ENCODE measurements at regions not wholly inside any gene's neighbourhood (a gene's known extent, or its start where the extent isn't known, plus 50 kb on each side); places are given as distances from the start of the nearest gene placed in this dataset.
"Not testable (repeated sequence)": the region's sequence is repeated elsewhere in the genome, so short reads cannot be mapped to it uniquely, and the experiment has no call there.

GRCh38 chr4:133372699-133373098, 223.6 kb downstream of the PCDH10 start:
- H3K4me1 Mint-ChIP-seq (ENCODE audit: low read depth): no peaks in the 10 kb centered on the region

GRCh38 chr4:133355633-133356032, 206.5 kb downstream of the PCDH10 start:
- Mint-ChIP-seq H3K4me1 (ENCODE audit: low read depth) (no peaks in the 10 kb centered on the region), H3K9me3 (peaks cover 12% of the 10 kb centered on the region), H3K4me3 (no peak overlapping the region), H3K36me3 (ENCODE audit: low read depth) (no peaks in the 10 kb centered on the region), H3K27ac (no peak overlapping the region), H3K27me3 (ENCODE audit: low read depth) (no peaks in the 10 kb centered on the region)
- no peak for DNase-seq (ENCODE audit: low spot score)

More at GRCh38 chr4:133372699-133373098, 223.6 kb downstream of the PCDH10 start:
- no peaks in the 10 kb centered on the region for H3K27me3 Mint-ChIP-seq (ENCODE audit: low read depth)
- no peak overlapping the region for H3K4me3 Mint-ChIP-seq
- H3K9me3 Mint-ChIP-seq: peaks cover 8% of the 10 kb centered on the region
- DNase-seq (ENCODE audit: low spot score): no peak
- H3K27ac Mint-ChIP-seq: no peak overlapping the region
- no peaks in the 10 kb centered on the region for H3K36me3 Mint-ChIP-seq (ENCODE audit: low read depth)

DNA sequence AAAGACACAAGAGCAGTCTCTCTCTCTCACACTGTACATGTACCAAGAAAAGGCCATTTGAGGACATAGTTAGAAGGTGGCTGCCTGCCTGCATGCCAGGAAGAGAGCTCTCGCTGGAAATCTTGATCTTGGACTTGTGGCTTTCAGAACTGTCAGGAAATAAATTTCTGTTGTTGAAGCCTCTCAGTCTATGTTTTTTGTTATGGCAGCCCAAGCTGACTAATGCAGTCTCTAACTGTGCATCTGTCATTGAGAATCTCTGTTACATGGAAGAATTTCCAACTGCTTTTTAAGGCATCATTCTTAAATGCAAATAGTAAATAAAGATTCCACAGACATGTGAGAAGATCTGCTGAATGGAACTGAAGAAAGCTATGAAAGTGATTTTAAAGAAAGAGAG, 198.3 kb downstream of the PCDH10 start:
- Mint-ChIP-seq H3K4me3 (no peak overlapping the region), H3K9me3 (peaks cover 15% of the 10 kb centered on the region), H3K4me1 (ENCODE audit: low read depth) (no peaks in the 10 kb centered on the region), H3K36me3 (ENCODE audit: low read depth) (no peaks in the 10 kb centered on the region), H3K27me3 (ENCODE audit: low read depth) (no peaks in the 10 kb centered on the region), H3K27ac (no peak overlapping the region)
- DNase-seq (ENCODE audit: low spot score): no peak

DNA sequence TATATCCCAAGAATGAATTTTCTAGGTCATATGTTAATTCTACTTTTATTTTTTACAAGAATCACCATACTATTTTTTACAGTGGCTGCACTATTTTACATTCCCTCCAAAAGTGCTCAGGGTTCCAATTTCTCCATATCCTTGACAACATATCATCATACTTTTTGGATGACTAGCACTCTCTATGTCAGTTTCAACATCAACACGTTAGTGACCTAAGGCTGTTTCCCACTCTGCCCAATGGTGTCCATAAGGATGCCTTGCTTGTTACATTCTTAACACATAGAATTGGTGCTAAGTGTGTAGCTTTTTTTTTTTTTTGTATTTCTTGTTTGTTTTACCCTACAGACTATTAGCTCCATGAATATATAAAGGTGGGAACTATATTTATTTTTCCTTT, 175.4 kb downstream of the PCDH10 start:
- no peak overlapping the region for H3K4me3 Mint-ChIP-seq
- H3K27me3 Mint-ChIP-seq (ENCODE audit: low read depth): no peaks in the 10 kb centered on the region
- H3K9me3 Mint-ChIP-seq: no peaks in the 10 kb centered on the region
- H3K36me3 Mint-ChIP-seq (ENCODE audit: low read depth): no peaks in the 10 kb centered on the region
- H3K27ac Mint-ChIP-seq: no peak overlapping the region
- no peak for DNase-seq (ENCODE audit: low spot score)
- no peaks in the 10 kb centered on the region for H3K4me1 Mint-ChIP-seq (ENCODE audit: low read depth)

DNA sequence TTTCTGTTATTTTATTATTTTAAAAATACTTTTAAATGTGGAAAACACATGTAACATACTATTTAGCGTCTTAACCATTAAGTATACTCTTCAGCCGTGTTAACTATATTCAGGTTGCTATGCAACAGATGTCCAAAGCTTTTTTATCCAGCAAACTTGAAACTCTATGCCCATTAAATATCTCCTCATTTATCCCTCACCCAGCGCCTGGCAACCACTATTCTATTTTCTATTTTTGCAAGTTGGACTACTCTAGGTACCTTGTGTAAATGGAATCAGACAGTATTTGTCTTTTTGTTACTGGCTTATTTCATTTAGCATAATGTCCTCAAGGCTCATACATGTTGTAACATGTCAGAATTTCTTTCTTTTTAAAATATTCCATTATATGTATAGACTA, 174.6 kb downstream of the PCDH10 start:
- H3K4me3 Mint-ChIP-seq: no peak overlapping the region
- H3K4me1 Mint-ChIP-seq (ENCODE audit: low read depth): no peaks in the 10 kb centered on the region
- DNase-seq (ENCODE audit: low spot score): no peak
- no peak overlapping the region for H3K27ac Mint-ChIP-seq
- H3K9me3 Mint-ChIP-seq: no peaks in the 10 kb centered on the region
- no peaks in the 10 kb centered on the region for H3K27me3 Mint-ChIP-seq (ENCODE audit: low read depth)
- H3K36me3 Mint-ChIP-seq (ENCODE audit: low read depth): no peaks in the 10 kb centered on the region

GRCh38 chr4:133320576-133321170, 171.6 kb downstream of the PCDH10 start:
- no peaks in the 10 kb centered on the region for H3K9me3 Mint-ChIP-seq
- H3K36me3 Mint-ChIP-seq (ENCODE audit: low read depth): no peaks in the 10 kb centered on the region
- DNase-seq (ENCODE audit: low spot score): no peak
- no peak overlapping the region for H3K4me3 Mint-ChIP-seq
- no peaks in the 10 kb centered on the region for H3K27me3 Mint-ChIP-seq (ENCODE audit: low read depth)
- no peak overlapping the region for H3K27ac Mint-ChIP-seq
- H3K4me1 Mint-ChIP-seq (ENCODE audit: low read depth): no peaks in the 10 kb centered on the region

GRCh38 chr4:133316909-133317308, 167.8 kb downstream of the PCDH10 start:
- Mint-ChIP-seq H3K9me3 (no peaks in the 10 kb centered on the region), H3K4me3 (no peak overlapping the region), H3K4me1 (ENCODE audit: low read depth) (no peaks in the 10 kb centered on the region), H3K27ac (no peak overlapping the region), H3K27me3 (ENCODE audit: low read depth) (no peaks in the 10 kb centered on the region), H3K36me3 (ENCODE audit: low read depth) (no peaks in the 10 kb centered on the region)
- no peak for DNase-seq (ENCODE audit: low spot score)

DNA sequence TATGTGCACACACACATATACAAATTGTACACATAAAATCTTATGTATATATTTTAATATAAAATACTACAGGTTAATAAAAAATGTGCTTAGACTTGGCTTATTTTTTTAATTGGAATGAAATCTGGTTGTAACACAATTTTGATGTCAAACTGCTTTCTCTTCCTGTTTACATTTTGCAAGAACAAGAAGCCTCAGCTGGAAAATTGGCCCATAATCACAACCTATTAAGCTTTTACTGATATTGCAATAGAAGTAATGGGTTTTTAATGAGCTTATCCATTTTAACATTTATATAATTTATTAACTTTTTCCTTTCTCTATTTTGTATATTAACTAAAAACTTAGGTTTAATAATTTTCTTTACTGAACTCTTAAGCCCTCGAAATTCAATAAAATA, 165.9 kb downstream of the PCDH10 start:
- H3K27ac Mint-ChIP-seq: no peak overlapping the region
- H3K27me3 Mint-ChIP-seq (ENCODE audit: low read depth): no peaks in the 10 kb centered on the region
- no peaks in the 10 kb centered on the region for H3K9me3 Mint-ChIP-seq
- H3K4me3 Mint-ChIP-seq: no peak overlapping the region
- no peaks in the 10 kb centered on the region for H3K36me3 Mint-ChIP-seq (ENCODE audit: low read depth)
- H3K4me1 Mint-ChIP-seq (ENCODE audit: low read depth): no peaks in the 10 kb centered on the region
- DNase-seq (ENCODE audit: low spot score): no peak

DNA sequence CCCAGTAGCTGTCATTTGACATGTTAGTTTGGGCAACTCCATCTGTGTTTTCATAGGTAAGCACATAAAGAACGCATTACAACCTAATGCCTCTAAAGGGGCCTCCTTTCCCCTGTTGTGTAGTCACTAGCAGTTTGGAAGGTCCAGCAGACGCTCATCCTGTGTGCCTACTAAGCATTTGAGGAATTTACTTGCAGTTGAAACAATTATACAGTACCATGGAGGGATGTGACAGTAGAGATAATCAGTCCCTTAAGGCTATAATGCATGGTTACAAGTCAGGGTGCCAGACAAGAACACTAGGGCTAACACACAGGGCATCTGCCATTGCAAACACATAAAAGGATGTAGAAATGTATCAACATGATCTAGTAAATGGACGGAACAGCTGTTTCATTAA, 138.3 kb downstream of the PCDH10 start:
- Mint-ChIP-seq H3K36me3 (ENCODE audit: low read depth) (no peaks in the 10 kb centered on the region), H3K4me3 (no peak overlapping the region), H3K27me3 (ENCODE audit: low read depth) (no peaks in the 10 kb centered on the region), H3K9me3 (peaks cover 3% of the 10 kb centered on the region), H3K27ac (no peak overlapping the region), H3K4me1 (ENCODE audit: low read depth) (no peaks in the 10 kb centered on the region)
- no peak for DNase-seq (ENCODE audit: low spot score)

- Mint-ChIP-seq H3K27ac (no peak overlapping the region), H3K9me3 (no peaks in the 10 kb centered on the region), H3K27me3 (ENCODE audit: low read depth) (no peaks in the 10 kb centered on the region), H3K4me1 (ENCODE audit: low read depth) (no peaks in the 10 kb centered on the region), H3K36me3 (ENCODE audit: low read depth) (no peaks in the 10 kb centered on the region), H3K4me3 (no peak overlapping the region)
- DNase-seq (ENCODE audit: low spot score): no peak
Observed at GRCh38 chr4:133278591-133278990, 129.5 kb downstream of the PCDH10 start.

DNA sequence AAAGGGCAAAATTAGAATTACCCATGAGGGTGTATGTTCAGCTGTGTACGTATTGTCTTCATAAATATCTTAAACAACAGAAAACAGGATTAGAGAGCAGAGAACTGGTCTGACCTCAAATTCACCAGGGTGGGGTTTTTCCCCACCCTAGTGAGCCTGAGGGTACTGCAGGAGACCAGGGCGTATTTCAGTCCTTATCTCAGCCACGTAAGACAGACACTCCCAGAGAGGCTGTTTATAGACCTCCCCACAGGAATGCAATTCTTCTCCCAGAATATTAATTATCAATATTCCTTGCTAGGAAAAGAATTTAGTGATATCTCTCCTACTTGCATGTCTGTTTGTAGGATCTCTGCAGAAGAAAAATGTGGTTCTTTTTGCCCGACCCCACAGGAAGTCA, 128.8 kb downstream of the PCDH10 start:
- DNase-seq (ENCODE audit: low spot score); H3K27me3 Mint-ChIP-seq (ENCODE audit: low read depth): not testable (repeated sequence)

GRCh38 chr4:133275246-133275645, 126.2 kb downstream of the PCDH10 start:
- no peaks in the 10 kb centered on the region for H3K9me3 Mint-ChIP-seq
- no peak overlapping the region for H3K4me3 Mint-ChIP-seq
- DNase-seq (ENCODE audit: low spot score): no peak
- no peaks in the 10 kb centered on the region for H3K36me3 Mint-ChIP-seq (ENCODE audit: low read depth)
- H3K27ac Mint-ChIP-seq: no peak overlapping the region
- H3K4me1 Mint-ChIP-seq (ENCODE audit: low read depth): no peaks in the 10 kb centered on the region
- no peaks in the 10 kb centered on the region for H3K27me3 Mint-ChIP-seq (ENCODE audit: low read depth)

More for the DNA sequence above, 128.8 kb downstream of the PCDH10 start:
- H3K27ac Mint-ChIP-seq; H3K4me1 Mint-ChIP-seq (ENCODE audit: low read depth); H3K4me3 Mint-ChIP-seq; H3K36me3 Mint-ChIP-seq (ENCODE audit: low read depth); H3K9me3 Mint-ChIP-seq: not testable (repeated sequence)

DNA sequence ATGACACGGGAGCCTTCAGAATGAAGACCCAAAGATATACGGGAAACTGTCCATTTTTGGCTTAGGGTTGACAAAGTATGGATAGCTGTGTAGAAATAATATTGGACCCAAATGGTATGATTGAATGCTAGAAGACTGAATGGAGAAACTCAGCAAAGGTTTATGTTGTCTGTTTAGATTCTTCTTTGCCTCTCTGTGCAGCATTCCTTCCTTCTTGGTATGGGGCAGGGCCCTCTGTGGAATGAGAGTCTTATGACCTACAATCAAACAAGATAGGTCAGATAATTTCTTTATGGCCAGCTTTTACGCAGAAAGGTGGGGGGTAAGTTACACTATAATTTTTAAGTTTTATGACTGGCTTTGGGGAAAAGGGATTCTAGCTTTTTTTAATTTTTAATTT, 124.3 kb downstream of the PCDH10 start:
- Mint-ChIP-seq H3K9me3 (no peaks in the 10 kb centered on the region), H3K27ac (no peak overlapping the region), H3K4me3 (no peak overlapping the region), H3K4me1 (ENCODE audit: low read depth) (no peaks in the 10 kb centered on the region), H3K27me3 (ENCODE audit: low read depth) (no peaks in the 10 kb centered on the region), H3K36me3 (ENCODE audit: low read depth) (no peaks in the 10 kb centered on the region)
- no peak for DNase-seq (ENCODE audit: low spot score)

- no peak for DNase-seq (ENCODE audit: low spot score)
- no peaks in the 10 kb centered on the region for H3K36me3 Mint-ChIP-seq (ENCODE audit: low read depth)
- H3K4me1 Mint-ChIP-seq (ENCODE audit: low read depth): no peaks in the 10 kb centered on the region
- no peak overlapping the region for H3K27ac Mint-ChIP-seq
- H3K27me3 Mint-ChIP-seq (ENCODE audit: low read depth): no peaks in the 10 kb centered on the region
- no peaks in the 10 kb centered on the region for H3K9me3 Mint-ChIP-seq
- no peak overlapping the region for H3K4me3 Mint-ChIP-seq
Observed at GRCh38 chr4:133270021-133270570, 121.0 kb downstream of the PCDH10 start.

- Mint-ChIP-seq H3K36me3 (ENCODE audit: low read depth) (no peaks in the 10 kb centered on the region), H3K9me3 (no peaks in the 10 kb centered on the region), H3K27me3 (ENCODE audit: low read depth) (no peaks in the 10 kb centered on the region), H3K27ac (no peak overlapping the region), H3K4me3 (no peak overlapping the region), H3K4me1 (ENCODE audit: low read depth) (no peaks in the 10 kb centered on the region)
- DNase-seq (ENCODE audit: low spot score): no peak
Observed at GRCh38 chr4:133268205-133268604, 119.1 kb downstream of the PCDH10 start.
